Ovary (tissue), 7 donors: ENCODE measurements at regions not wholly inside any gene's neighbourhood (a gene's known extent, or its start where the extent isn't known, plus 50 kb on each side); places are given as distances from the start of the nearest gene placed in this dataset.

Experiments used
- DNase-seq, 5 donors: peaks; one replicate each; pipeline ENCODE4 v3.0.0-alpha.2; 2019 to 2020
- H3K27ac ChIP-seq, 2 donors: fragments of 200-600 bp; one replicate each; pipeline versions ENCODE4 v1.5.1 to v1.8.0; 2019 to 2022
- H3K27me3 ChIP-seq: fragments of 200-600 bp; one replicate; pipeline ENCODE4 v1.8.0; 2022
- H3K36me3 ChIP-seq: fragments of 200-600 bp; sonication (generic); one replicate; pipeline ENCODE4 v1.5.1; 2019
- H3K4me1 ChIP-seq: one replicate; pipeline ENCODE4 v1.8.1; 2013; ENCODE audit warnings: mild to moderate bottlenecking, moderate library complexity; ENCODE audit not compliant: insufficient read depth
- H3K4me3 ChIP-seq: fragments of 200-600 bp; sonication (generic); one replicate; pipeline ENCODE4 v1.5.1; 2017
- H3K9me3 ChIP-seq, 2 donors: fragments of 200-600 bp in 1 of 2; sonication (generic) in 1 of 2; one replicate each; pipeline versions ENCODE4 v1.5.1 to v1.8.1; 2013 to 2019; ENCODE audit warnings: mild to moderate bottlenecking in 1 of 2, moderate library complexity in 1 of 2
- CTCF ChIP-seq, 3 donors: fragments of 450-650 bp in 2 of 3; fragments of 200-600 bp in 1 of 3; IDR thresholded peaks; one replicate each; pipeline versions ENCODE4 v1.5.1 to v1.8.0; 2016 to 2022; ENCODE audit warnings: antibody characterized with exemption in 3 of 3, mild to moderate bottlenecking in 1 of 3
- EP300 ChIP-seq: sonication (generic); formaldehyde crosslinking; IDR thresholded peaks from one replicate; pipeline ENCODE4 v1.6.1; 2017; ENCODE audit warnings: antibody characterized with exemption
- POLR2A ChIP-seq: fragments of 450-650 bp; IDR thresholded peaks from one replicate; pipeline ENCODE4 v1.6.1; 2017; ENCODE audit warnings: antibody characterized with exemption, mild to moderate bottlenecking, moderate library complexity
- WGBS, 3 donors: extraction: QIAGEN DNeasy Blood & Tissue Kit in 1 of 3; methylation state at CpG; one replicate each; pipeline versions ENCODE4 v1.1.5 to v1.1.7; 2013 to 2017; 5-methylcytosine and 5-hydroxymethylcytosine counted together
- intact Hi-C, 4 donors: fragments of 100-400 bp; cut with DNase I; formaldehyde crosslinking; loops; one replicate each; pipeline versions ENCODE4 v1.11.0 to v1.15.1; 2022 to 2023
- donor health status: DM: no; HTN: no; CAD: no; lungs with moderate emphysema.
- donor health status: DM: no; HTN: no; CAD: no.
- donor health status: Bipolar disorder and iron deficiency.
- donor health status: DM: no; HTN: no; CAD: no.
- donor health status: DM: yes; HTN: yes; CAD: no.

GRCh38 chr2:6562771-6563170 is 302.9 kb downstream of the CMPK2 start:
- TF ChIP-seq CTCF (IDR thresholded peaks at IDR 0.05) (no peak), EP300 (no peak), POLR2A (no peak)
- no peaks in the 10 kb centered on the region for H3K36me3 ChIP-seq
- intact Hi-C loops = no loop called here
- no peak overlapping the region for H3K4me3 ChIP-seq
- no peaks in the 10 kb centered on the region for H3K9me3 ChIP-seq
- WGBS, 3 donors = 57 to 84% (median 74%) methylated on average over 7 of the region's 7 CpGs
- H3K27me3 ChIP-seq = no peaks in the 10 kb centered on the region
- no peak overlapping the region for H3K27ac ChIP-seq
- DNase-seq = no peak
- no peaks in the 10 kb centered on the region for H3K4me1 ChIP-seq

DNA sequence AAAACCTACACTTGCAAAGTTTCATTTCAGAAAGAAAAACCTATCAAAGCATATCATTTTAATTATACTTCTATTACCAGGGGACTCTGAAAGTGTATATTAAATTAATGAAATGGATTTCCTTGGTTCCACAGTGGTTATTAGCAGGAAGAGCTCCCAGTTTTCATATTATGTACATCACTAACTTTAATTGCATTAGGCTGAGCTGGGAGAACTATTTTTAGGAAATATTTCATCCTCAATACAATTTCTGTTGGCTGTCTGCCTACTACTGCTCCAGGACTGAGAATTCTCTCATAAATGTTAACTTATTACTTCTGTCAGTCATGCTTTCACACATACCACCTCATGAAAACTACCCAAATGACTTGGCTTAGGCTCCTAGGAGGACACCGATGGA is 301.4 kb downstream of the CMPK2 start:
- Histone ChIP-seq H3K36me3 (no peaks in the 10 kb centered on the region), H3K4me3 (no peak overlapping the region), H3K4me1 (no peaks in the 10 kb centered on the region), H3K27me3 (no peaks in the 10 kb centered on the region), H3K27ac (no peak overlapping the region), H3K9me3 (no peaks in the 10 kb centered on the region)
- WGBS, 3 donors = 67 to 88% (median 80%) methylated on average over 1 of the region's 1 CpG
- TF ChIP-seq EP300 (no peak), POLR2A (no peak), CTCF (IDR thresholded peaks at IDR 0.05) (no peak)
- DNase-seq = no peak
- intact Hi-C loops = no loop called here

- no peak for TF ChIP-seq EP300
- no peak for TF ChIP-seq POLR2A
- TF ChIP-seq CTCF (IDR thresholded peaks at IDR 0.05) = no peak
- intact Hi-C loops = no loop called here
- WGBS, 3 donors = 58 to 71% (median 62%) methylated on average over 2 of the region's 2 CpGs
- no peak for DNase-seq
- H3K4me3 ChIP-seq = no peak overlapping the region
- H3K36me3 ChIP-seq = no peaks in the 10 kb centered on the region
- H3K9me3 ChIP-seq = no peaks in the 10 kb centered on the region
- no peak overlapping the region for H3K27ac ChIP-seq
- no peaks in the 10 kb centered on the region for H3K27me3 ChIP-seq
- H3K4me1 ChIP-seq = no peaks in the 10 kb centered on the region
Measured at GRCh38 chr2:6574121-6574520, 291.6 kb downstream of the CMPK2 start.

DNA sequence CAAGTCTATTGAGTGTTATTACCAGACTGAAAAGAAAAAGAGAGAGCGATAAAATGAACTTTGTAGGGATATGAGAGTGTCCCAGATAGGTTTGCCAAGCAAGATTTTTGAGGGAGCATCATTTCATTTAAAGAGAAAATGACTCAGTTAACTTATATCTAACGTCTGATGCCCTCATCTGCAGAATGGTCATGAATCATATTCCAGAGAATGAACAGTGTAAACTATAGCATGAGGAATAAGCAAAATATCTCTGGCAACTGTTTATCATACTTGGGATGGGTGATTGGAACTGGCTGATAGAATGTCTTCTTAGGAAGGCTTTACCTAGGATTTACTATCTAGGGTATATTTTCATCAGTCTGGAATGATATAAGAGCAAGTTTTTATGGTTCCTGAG is 289.4 kb downstream of the CMPK2 start:
- WGBS, 3 donors = 62 to 73% (median 68%) methylated on average over 2 of the region's 2 CpGs
- Histone ChIP-seq H3K9me3 (no peaks in the 10 kb centered on the region), H3K27me3 (no peaks in the 10 kb centered on the region), H3K27ac (no peak overlapping the region), H3K4me3 (no peak overlapping the region), H3K36me3 (no peaks in the 10 kb centered on the region), H3K4me1 (no peaks in the 10 kb centered on the region)
- intact Hi-C loops = no loop called here
- DNase-seq = no peak
- TF ChIP-seq EP300 (no peak), POLR2A (no peak), CTCF (IDR thresholded peaks at IDR 0.05) (no peak)

GRCh38 chr2:6577960-6578359 is 287.7 kb downstream of the CMPK2 start:
- Histone ChIP-seq H3K4me1 (no peaks in the 10 kb centered on the region), H3K4me3 (no peak overlapping the region), H3K27ac (no peak overlapping the region), H3K9me3 (no peaks in the 10 kb centered on the region), H3K27me3 (no peaks in the 10 kb centered on the region), H3K36me3 (no peaks in the 10 kb centered on the region)
- no peak for TF ChIP-seq CTCF (IDR thresholded peaks at IDR 0.05)
- no peak for TF ChIP-seq POLR2A
- no peak for TF ChIP-seq EP300
- DNase-seq = no peak
- WGBS, 3 donors = 73 to 88% (median 86%) methylated on average over 3 of the region's 3 CpGs
- intact Hi-C loops = no loop called here
